HPDE6-E6E7 (cell line): ENCODE measurements at regions not wholly inside any gene's neighbourhood (a gene's known extent, or its start where the extent isn't known, plus 50 kb on each side); places are given as distances from the start of the nearest gene placed in this dataset.

ENCODE experiments used
- DNase-seq: peaks from one replicate; pipeline ENCODE4 v3.0.0; 2011; ENCODE audit warnings: missing footprints; ENCODE audit errors: extremely low spot score

DNA sequence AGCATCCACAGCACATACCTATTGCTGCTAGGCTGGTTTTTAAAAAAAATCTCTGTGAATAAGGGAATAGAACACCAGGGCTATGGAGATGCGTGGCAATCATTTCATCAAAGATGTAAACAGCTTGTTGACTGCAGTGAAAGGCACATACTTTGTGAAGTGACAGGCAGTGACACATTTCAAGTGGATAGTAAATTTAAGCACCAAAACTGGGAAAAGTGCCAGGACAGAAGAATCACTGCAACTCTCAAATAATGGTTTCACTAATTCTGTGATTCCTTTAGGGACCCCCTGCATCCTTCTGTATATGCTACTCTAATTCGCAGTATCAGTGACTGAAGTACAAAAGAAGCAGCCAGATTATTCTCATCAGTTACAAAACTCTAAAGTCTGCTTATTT is 145.2 kb upstream of the KLF14 start:
- DNase-seq: no peak

DNA sequence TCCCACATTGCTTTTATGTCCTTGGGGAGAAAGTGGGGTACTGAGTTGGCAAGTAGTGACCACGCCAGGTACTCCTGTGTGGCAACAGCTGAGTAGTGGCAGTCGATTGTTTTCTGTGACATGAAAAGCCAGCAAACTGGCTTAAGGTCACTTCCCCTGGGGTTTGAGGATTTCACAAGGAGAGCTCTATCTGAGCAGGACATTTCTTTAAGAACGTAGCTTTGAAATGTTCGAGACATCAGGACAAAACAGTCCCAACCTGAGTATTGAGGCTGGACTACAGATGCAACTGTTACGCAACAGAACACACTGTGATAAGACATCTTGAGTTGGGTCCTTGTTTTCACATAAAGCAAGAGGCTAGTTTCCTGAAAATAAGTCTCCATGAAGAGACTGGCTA is 146.7 kb upstream of the KLF14 start:
- DNase-seq: no peak

DNA sequence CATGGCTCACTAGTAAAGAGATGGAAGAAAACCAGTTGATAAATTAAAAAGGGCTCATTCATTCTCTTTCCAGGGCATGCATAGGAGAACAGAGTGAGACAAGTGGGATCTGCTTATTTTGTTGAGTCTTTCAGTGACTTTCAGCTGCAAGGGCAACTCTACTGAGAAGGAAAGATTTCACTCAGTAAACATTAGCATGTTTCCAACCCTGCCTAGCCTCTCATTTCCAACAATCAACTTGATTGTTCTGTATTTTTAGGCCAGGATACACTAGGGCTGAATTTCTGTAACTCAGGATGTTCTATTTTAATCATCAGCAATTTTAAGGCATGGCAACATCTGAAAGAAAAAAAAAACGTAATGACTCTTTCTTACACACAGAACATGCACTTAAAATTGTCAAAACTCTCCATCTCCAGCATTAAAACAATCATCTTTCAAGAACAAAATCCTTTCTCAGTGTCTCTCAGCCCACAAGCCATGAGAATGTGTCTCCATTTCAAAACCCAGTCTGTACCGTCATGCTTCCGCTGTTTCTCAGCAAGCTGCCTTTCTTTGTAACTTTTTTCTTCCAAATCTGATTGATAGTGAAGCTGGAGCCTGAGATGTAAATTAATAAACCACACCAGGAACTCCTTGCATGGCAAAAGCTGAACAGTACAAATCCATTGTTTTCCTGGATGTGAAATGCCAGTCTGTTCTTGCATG is 147.2 kb upstream of the KLF14 start:
- no peak for DNase-seq

DNA sequence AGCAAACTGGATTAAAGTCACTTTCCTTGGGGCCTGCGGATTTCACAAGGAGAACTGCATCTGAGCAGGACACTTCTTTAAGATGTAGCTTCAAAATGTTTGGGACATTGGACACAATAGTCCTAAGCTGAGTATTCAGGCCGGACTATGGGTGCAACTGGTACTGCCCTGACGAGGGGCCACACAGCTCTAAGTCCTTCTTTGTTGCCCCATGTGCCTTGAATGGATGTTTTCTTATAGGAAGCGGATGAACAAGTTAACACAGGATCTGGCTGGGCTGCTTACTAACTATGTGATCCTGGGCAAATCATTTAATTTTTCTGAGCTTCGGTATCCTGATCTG is 147.8 kb upstream of the KLF14 start:
- no peak for DNase-seq

DNA sequence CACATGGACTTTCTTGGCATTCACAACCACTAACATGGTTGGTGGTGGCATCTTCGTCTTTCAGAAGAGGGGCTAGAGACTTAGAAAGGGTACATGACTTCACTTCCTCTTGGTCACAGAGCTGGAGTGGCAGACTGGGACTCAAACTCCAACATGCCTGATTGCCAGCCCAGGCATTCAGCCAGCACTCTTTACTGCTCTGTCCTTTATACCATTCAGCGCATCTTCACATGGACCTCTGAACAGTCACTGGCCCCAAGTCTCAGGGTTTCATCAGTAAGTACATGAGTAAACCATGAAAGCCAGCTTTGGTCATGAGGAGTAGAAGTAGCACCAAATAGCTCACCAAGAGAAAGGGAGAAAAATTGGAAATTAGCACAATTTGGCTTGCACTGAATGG is 148.4 kb upstream of the KLF14 start:
- DNase-seq: no peak

DNA sequence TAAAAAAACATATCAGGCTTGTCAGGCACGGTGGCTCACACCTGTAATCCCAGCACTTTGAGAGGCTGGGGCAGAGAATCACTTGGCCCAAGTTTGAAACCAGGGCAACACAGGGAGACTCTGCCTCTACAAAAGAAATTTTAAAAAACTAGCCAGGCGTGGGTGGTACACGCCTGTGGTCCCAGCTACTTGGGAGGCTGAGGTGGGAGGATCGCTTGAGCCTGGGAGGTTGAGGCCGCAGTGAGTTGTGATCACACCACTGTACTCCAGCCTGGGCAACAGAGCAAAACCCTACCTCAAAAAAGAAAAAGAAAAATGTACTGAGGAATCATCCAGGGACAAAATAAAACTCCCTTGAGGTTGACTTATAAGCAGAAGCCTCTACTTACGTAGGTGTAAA is 149.9 kb upstream of the KLF14 start:
- DNase-seq: no peak

DNA sequence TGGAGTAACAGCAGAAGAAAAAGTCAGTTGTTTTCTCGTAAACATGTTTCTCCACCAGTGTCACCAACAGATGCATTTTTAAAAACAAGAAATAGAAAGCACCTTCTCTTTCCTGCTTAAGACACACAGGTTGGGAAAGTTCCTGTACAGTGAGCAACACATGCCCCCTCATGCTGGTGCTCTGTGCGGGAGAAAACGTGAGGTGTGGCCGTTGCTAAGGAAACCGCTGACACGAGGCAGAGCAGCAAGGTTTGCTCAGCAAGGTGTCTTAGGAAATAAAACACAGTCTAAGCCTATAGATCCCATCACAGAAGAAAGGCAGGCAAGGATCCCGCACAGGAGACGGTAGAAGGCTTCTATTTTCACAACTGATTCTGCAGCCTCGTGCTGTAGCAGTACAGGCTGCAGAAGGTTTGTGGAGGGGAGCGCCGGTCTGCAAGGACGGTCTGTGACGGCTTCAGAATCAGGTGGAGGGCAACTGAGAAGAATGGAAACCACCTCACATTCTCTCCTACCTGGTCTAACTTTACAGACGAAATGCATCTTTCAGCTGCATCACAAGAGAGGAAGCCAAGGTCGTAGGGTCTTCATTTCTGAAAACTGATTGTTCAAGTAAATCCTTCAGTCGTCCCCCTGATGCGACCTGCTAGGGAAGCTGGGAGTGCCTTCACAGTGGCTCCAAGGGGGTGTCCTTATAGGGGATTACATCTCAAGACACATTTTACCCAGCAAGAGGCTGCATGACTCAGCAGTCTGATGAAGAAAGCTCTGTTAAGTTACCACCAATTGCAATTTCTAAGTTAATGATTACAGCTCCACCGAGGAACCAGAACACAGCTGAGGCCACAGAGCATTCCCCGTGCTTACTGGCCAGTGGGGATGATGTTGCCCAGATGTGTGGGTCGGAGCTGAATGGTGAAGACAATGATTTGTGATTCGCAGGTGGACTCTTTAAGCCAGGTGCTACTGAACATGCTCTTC is 150.7 kb upstream of the KLF14 start:
- DNase-seq: no peak

DNA sequence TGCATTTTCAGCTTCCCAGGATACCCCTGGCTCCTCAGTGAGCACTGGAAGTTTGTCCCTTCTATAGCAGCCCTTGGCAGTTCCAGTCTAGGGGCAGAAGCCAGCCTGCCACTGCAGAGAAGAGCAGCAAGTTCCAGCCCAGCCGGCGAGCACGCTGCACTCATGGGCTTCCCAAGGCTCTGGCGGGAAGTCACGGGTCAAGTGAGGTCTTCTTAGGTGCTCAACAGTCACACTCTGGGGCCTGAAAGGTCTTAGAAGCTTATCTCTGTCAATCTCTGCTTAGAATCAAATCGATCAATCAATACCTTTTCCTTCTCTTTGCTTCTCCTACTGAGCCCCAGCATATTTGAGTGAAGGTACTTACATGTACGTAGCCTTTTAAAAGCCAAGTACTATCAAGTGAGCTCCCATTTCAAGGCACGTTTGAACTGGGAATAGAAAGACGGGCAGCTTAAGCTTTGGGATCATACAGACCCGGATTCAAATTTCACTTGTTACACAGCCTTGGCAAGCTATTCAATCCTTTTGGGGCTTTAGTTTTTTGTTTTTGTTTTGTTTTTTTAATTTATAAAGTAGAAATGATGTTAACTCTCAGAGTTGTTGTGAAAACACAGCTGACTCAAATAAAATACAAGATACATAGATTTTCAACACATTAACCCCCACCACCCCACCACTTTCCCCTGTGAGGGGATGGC is 152.6 kb upstream of the KLF14 start:
- no peak for DNase-seq

DNA sequence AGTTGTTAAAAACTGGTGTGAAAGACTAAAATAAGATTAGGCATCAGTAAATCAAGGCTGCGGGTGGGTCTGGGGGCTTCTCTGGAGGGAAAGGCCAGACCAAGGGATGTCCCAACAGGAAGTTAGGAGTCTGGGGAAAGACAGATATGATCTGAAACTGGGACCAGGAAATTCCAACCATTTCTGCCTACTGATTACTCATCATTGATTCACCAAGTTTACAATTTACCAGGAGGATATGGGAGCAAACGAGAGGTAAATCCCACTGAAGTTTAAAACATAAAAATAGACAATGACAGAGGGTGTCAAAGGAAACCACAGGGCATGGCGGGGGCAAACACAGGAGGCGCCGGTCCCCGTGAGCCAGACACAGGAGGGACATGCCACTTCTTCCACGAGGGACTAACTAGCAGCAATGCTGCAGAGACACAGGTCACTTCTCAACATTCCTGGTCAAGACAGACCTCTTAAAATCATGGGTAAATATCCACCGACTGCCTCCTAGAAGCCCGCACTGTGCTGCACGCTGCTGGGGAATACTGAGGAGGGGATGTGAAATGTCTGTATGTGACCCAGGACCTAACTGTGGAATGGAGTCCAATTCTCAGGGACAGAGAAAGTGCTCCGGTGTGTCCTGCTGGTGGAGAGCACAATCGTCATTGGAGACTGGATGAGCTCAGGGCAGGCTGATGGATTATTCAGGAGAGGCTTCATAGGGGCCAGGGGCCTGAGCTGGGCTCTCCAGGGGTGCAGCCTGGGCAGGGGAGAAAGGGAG is 153.4 kb upstream of the KLF14 start:
- no peak for DNase-seq

DNA sequence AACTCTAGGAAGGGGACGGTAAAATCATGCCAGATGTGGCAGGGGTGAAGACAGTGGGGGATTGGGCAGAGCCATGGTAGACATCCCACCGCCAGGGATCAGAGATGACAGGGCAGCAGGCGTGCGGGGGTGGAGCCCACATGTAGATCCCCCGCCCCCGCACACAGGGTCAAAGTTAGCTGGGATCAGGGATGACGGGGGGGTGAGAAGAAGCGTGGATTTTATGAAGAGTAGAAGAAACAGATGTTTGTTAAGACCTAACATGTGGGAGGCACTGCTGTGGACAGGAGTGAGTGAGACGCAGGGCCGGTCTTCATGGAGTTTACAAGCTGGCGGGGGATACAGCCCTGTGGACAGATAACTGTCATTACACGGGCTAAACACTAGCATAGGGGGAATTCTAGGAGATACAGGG is 154.0 kb upstream of the KLF14 start:
- no peak for DNase-seq

DNA sequence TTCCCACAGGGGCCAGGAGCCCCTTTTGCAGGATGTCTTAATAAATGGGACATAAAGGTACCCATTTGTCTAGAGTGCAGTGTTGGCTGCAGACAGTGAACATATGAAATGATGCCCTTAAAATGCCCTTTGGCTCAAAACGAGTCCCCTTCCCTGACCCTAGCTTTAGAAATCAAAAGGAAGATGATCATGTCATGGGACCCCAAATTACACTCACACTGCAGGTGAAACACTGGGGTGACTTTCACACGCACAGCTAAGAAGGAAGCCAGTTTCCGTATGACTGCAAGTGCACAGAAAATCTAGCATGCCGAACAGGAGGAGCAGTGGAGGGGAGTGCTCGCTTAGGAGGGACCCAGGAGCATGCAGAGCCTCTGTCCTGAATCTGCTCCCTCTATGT is 154.5 kb upstream of the KLF14 start:
- no peak for DNase-seq

DNA sequence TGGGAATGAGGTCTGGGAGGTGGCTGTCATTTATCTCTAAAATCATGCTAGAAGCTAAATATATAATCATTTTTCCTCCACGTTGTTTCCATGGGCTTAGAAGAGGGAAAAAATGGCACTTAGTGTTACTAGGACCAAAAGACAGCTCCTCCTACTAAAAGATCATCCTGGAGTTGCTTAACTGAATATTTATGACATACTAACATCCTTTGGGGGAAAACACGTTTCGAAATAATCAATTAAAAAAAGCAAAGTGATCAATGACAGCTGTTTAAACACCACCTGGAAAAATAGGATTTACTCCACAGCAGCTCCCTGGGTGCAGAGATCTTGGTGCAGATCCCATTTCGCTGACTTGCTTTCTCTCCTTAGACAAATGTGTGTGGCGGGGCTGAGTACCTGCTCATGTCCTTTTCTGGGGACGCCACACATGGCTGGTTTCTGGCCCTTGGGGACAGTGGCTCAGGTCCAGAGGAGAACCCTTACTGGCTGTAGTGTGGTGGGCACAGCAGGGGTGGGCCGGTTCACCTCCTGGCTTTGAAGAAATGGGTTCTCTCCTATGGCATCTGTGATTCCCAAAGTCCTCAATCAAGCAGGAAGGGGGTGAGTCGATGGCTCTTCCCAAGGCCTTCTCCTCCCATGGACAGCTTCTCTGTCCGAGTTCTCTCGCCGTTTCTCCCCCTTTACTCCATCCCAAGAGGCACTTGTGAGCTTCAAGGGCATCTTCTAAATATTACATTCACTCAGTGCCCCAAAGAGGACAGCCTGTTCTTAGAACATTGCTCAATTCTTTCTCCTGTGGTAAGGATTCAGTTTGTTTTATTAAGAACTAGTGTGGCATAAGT is 156.4 kb upstream of the KLF14 start:
- no peak for DNase-seq

DNA sequence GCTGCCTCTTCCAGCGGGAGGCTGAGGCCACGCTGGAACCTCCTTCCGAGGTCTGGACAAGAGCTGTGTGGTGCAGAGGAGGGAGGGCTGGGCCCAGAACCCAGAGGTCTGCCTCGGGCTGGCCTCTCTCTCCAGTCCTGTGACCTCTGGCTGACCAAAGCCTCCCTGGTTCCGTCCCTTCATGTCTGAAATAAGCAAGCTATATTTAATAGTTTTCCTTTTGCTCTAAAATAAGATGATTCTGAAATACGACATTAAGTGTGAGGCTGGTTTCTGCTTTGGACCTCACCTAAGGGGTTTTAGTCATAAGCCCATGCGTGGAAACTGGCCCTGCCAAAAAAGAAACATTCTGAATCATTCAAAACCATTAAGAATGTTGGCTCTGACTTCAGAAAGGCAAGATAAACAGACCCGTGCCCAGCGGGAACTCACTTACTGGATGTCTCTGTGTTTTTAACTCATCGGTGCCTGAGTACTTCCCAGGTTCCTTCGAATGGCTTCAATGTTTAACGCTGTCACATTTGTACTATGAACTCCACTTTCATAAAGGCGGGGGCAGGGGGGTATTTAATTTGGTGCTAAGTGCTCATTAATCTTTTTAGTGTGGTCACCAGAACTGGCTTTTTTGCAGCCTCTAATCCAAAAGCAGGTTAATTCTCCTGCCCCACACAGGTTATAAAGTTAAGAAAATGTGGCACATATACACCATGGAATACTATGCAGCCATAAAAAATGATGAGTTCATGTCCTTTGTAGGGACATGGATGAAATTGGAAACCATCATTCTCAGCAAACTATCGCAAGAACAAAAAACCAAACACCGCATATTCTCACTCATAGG is 157.5 kb upstream of the KLF14 start:
- no peak for DNase-seq

DNA sequence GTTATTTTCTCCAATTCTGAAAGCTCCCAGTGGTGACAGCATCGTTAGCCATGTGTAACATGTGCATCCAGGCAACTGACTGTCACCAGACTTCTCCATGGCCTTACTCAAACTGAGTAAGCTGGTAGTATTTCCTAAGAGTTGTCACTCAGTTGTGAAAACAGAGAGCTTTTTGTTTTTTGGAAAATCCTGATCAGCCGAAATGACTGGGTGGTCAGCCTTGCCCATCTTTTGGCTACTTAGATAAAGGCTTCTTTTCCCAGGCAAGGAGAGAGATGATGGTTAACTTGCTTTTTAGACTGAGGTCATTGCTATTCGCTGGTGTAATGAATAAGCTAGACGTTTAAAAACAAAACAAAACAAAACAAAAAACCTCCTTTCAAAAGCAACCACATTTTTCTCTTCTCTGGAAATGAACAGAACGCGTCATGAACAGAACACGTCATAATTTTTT is 159.5 kb upstream of the KLF14 start:
- DNase-seq: no peak

DNA sequence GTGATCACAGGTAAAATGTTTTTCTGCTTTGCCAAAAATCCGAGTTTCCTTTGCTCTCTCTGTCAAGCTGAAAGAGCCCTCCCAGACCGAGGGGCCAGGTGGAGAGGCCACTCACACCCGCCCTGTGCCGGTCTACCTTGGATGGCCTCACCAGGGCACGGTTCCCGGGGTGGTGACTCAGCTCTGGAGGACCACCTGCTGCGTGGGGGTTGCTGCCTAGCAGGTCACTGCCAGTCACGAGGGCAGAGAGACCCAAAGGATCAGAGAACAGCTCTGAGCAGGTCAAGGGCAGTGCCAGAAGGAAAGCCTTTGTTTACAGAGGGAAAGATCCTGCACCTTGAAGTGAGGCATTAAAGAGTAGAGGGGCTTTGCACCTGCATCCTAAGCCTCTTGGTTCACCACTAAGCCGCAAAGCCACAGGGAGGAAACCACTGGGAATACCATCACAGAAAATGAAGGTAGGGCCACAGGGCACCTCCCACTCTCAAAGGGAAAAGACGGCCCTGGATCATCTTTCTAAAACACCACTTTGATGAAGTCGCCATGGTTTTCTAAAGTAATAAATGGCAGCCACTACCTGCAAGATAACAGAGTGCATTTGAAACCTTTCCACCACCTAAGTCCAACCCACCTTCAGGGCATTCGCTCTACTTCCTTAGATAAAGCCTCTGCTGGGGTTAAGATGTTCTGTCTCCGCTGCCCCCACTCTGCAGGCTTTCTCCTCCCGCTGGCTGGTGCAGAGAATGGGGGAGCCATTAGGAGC is 160.3 kb upstream of the KLF14 start:
- DNase-seq: no peak

DNA sequence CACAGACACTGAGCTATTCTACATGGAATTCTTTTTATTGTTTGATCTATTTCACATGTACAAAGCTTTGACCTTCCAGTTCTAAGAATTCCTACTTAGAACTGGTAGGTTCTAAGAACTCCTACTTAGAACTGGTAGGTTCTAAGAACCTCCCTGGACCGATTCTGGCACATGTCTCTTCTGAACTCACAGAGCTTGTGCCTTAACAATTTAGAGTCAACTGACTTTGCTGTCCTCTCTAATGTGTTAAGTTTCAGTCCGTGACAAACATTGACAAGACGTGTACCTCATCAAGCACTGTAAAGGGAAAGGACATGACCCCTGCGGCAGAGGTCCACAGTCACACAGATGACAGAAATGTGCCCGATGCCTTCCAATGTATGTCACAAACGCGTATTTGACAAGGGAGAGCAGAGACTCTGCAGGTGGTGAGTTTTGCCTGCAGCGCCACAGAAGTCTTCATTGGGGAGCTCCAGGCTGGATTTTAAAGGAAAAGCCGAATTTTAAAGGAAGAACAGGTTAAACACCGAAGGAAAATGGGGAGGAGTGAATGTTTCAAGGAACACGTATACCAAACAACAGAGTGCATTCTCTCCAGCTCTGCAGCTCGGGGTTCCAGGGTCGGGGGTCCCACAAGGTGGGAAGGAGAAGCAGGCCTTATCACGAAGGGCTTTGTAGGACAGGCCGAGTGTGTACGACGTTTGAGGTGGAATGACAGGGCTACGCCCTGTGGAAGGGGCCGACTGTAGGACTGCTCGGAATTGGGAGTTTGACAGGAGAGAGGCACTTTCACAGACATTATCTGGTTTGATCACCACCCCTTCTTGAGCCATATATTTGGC is 161.1 kb upstream of the KLF14 start:
- DNase-seq: no peak

DNA sequence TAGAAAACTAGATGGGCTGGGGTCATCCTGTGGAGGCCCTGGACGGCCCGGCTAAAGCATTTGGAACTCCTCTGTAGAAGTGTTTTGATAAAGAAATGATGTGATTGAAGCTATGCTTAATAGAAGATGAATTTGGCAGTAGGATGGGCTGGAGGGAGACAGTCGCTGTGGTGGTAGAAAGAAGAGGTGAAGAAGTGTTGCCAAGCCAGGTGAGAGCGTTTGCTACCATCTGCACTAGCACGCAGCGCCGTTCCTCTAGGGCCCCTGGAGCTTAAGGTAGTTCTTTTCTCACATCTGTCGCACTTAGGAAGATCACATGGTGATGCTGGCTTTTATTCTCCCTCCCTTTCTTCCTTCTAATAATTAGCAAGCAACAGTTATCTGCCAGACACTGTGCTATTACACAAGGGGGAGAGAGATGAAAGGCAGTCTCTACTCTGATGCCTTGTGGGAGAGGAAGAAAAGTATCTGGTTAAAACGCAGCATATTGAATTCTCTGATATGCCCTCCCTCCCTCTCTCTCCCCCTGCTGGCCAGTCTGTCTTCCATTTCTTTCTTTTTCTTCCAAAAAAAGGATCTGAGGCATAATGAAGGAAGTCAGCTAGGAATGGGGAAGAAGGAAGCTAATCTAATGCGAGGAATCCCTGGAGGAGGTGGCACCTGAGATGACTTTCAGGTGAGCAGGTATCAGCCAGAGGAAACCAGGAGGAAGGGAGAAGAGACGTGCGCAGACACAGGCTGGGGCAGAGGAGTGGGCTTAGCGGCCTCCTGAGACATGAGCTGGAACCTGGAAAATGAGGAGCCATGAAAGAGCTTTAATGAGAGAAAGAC is 162.3 kb upstream of the KLF14 start:
- DNase-seq: no peak
